ENCODE measurements at regions not wholly inside any gene's neighbourhood (a gene's known extent, or its start where the extent isn't known, plus 50 kb on each side); places are given as distances from the start of the nearest gene placed in this dataset.
"Not testable (repeated sequence)": the region's sequence is repeated elsewhere in the genome, so short reads cannot be mapped to it uniquely, and the experiment has no call there.

GRCh38 chr7:52270301-52270700 is 765.1 kb upstream of the POM121L12 start:
- no peak for DNase-seq (ENCODE audit: low read depth in 2 of 2)

- DNase-seq (ENCODE audit: low read depth in 2 of 2), result no peak
These were observed 765.8 kb upstream of the POM121L12 start for GRCh38 chr7:52269669-52270068.

- no peak for DNase-seq (ENCODE audit: low read depth in 2 of 2)
These were observed 774.4 kb upstream of the POM121L12 start for GRCh38 chr7:52261057-52261456.

GRCh38 chr7:52260046-52260665 is 775.3 kb upstream of the POM121L12 start:
- no peak for DNase-seq (ENCODE audit: low read depth in 2 of 2)

- no peak for DNase-seq (ENCODE audit: low read depth in 2 of 2)
These were observed 777.5 kb upstream of the POM121L12 start for GRCh38 chr7:52257890-52258289.

GRCh38 chr7:52254396-52255010 is 780.9 kb upstream of the POM121L12 start:
- DNase-seq (ENCODE audit: low read depth in 2 of 2), result no peak

- DNase-seq (ENCODE audit: low read depth in 2 of 2), result no peak
These were observed 781.5 kb upstream of the POM121L12 start for GRCh38 chr7:52253953-52254352.

- DNase-seq (ENCODE audit: low read depth in 2 of 2), result no peak
These were observed 785.7 kb upstream of the POM121L12 start for GRCh38 chr7:52249741-52250140.

- DNase-seq (ENCODE audit: low read depth in 2 of 2), result no peak
These were observed 787.9 kb upstream of the POM121L12 start for GRCh38 chr7:52247518-52247917.

GRCh38 chr7:52243685-52244084 is 791.7 kb upstream of the POM121L12 start:
- DNase-seq (ENCODE audit: low read depth in 2 of 2), result no peak

- DNase-seq (ENCODE audit: low read depth in 2 of 2), result no peak
These were observed 802.2 kb upstream of the POM121L12 start for GRCh38 chr7:52233248-52233647.

- DNase-seq (ENCODE audit: low read depth in 2 of 2), result no peak
These were observed 823.5 kb upstream of the POM121L12 start for GRCh38 chr7:52211930-52212329.

- no peak for DNase-seq (ENCODE audit: low read depth in 2 of 2)
These were observed 825.8 kb upstream of the POM121L12 start for GRCh38 chr7:52209614-52210013.

- DNase-seq (ENCODE audit: low read depth in 2 of 2), result no peak
These were observed 838.2 kb upstream of the POM121L12 start for GRCh38 chr7:52197221-52197620.

GRCh38 chr7:52195664-52196063 is 839.8 kb upstream of the POM121L12 start:
- DNase-seq (ENCODE audit: low read depth in 2 of 2), result no peak

GRCh38 chr7:52189153-52189778 is 846.2 kb upstream of the POM121L12 start:
- DNase-seq (ENCODE audit: low read depth in 2 of 2), result no peak

GRCh38 chr7:52184006-52184703 is 851.3 kb upstream of the POM121L12 start:
- no peak for DNase-seq (ENCODE audit: low read depth in 2 of 2)

GRCh38 chr7:52179934-52180333 is 855.5 kb upstream of the POM121L12 start:
- DNase-seq (ENCODE audit: low read depth in 2 of 2), result no peak

- DNase-seq (ENCODE audit: low read depth in 2 of 2), result no peak
These were observed 851.5 kb upstream of the COBL start for GRCh38 chr7:52168085-52168484.

- DNase-seq (ENCODE audit: low read depth in 2 of 2), result no peak
These were observed 846.7 kb upstream of the COBL start for GRCh38 chr7:52163311-52163710.

- DNase-seq (ENCODE audit: low read depth in 2 of 2), result no peak
These were observed 844.9 kb upstream of the COBL start for GRCh38 chr7:52161483-52161882.

- not testable (repeated sequence) for DNase-seq (ENCODE audit: low read depth in 2 of 2)
These were observed 842.8 kb upstream of the COBL start for GRCh38 chr7:52159421-52159820.

- DNase-seq (ENCODE audit: low read depth in 2 of 2), result no peak
These were observed 837.8 kb upstream of the COBL start for GRCh38 chr7:52154382-52154781.
